ENCODE measurements at regions not wholly inside any gene's neighbourhood (a gene's known extent, or its start where the extent isn't known, plus 50 kb on each side); places are given as distances from the start of the nearest gene placed in this dataset.
A peak's percentile ranks its signal among the peaks of the same experiment; 100 is the strongest.

DNA sequence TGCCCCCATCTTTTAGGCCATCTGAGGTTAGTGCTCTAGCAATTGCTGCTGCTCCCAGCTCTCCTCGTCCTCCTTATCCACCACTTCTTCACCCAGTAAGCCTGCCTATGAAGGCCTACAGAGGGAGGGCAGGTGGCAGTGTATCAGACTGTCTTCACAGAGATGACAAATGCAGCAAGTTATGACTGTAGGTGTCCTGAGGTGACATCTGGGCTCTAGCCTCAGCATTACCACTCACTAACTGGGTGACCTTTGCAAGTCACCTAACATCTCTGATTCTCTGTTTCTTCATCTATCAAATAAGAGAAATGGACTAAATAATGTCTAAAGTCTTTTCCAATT, 151.6 kb downstream of the NOC3L start:
- no peak for ATAC-seq
- 67% methylated on average over 1 of the region's 1 CpG; no CpG with 5 or more reads in 1 of the 2 donors for WGBS, 2 donors (ENCODE audit: low coverage in 1 of 2)
- H3K36me3 ChIP-seq, result no peaks in the 10 kb centered on the region
- TF ChIP-seq POLR2AphosphoS5 (IDR thresholded peaks at IDR 0.05) (no peak), EP300 (IDR thresholded peaks at IDR 0.05) (no peak), POLR2A (IDR thresholded peaks at IDR 0.05) (no peak)
- TF ChIP-seq, protein P1, sequence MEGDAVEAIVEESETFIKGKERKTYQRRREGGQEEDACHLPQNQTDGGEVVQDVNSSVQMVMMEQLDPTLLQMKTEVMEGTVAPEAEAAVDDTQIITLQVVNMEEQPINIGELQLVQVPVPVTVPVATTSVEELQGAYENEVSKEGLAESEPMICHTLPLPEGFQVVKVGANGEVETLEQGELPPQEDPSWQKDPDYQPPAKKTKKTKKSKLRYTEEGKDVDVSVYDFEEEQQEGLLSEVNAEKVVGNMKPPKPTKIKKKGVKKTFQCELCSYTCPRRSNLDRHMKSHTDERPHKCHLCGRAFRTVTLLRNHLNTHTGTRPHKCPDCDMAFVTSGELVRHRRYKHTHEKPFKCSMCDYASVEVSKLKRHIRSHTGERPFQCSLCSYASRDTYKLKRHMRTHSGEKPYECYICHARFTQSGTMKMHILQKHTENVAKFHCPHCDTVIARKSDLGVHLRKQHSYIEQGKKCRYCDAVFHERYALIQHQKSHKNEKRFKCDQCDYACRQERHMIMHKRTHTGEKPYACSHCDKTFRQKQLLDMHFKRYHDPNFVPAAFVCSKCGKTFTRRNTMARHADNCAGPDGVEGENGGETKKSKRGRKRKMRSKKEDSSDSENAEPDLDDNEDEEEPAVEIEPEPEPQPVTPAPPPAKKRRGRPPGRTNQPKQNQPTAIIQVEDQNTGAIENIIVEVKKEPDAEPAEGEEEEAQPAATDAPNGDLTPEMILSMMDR (IDR thresholded peaks at IDR 0.05), result no peak
- peaks cover 12 to 71% (median 18%) of the 10 kb centered on the region in 3 donors for H3K4me1 ChIP-seq
- H3K27me3 ChIP-seq, result no peaks in the 10 kb centered on the region
- H3K27ac ChIP-seq, result peak overlapping the region in 3 of 4 donors; percentile 39 to 55 (median 46)
- H3K4me3 ChIP-seq, result no peak overlapping the region
- H3K9me3 ChIP-seq, result no peaks in the 10 kb centered on the region

DNA sequence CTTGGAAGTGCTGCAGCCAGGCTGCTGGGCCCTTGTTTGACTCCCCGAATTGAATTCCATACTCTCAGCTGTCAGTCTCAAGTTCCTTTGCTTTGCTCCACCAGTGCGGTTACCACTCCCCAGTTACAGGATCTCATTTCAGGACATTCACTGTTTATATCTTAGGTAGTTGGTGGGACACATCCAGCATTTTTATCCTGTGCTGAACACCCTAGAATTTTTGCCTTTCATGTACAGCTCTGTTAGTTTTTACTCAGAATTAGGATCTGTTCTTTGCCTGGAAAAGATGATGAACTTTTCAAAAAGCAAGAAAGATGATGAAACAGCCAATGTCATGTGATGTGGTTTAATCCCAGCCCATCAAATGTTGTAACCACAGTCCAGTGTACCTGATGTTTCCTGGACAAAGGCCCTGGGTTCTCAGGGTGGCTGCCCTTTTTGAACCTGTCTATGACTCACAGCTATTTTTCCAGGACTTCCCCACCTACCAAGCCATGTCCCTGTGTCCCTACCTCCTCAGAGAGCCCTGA, 149.7 kb downstream of the NOC3L start:
- H3K36me3 ChIP-seq, result no peaks in the 10 kb centered on the region
- peaks cover 12 to 65% (median 18%) of the 10 kb centered on the region in 3 donors for H3K4me1 ChIP-seq
- H3K9me3 ChIP-seq, result no peaks in the 10 kb centered on the region
- peak overlapping the region; percentile 55 to 73 (median 65) for H3K27ac ChIP-seq
- WGBS, 2 donors (ENCODE audit: low coverage in 1 of 2), result 37 to 46% methylated on average over 2 of the region's 2 CpGs
- no peak for TF ChIP-seq EP300 (IDR thresholded peaks at IDR 0.05)
- peak; percentile 86 for TF ChIP-seq POLR2AphosphoS5 (IDR thresholded peaks at IDR 0.05)
- no peak overlapping the region for H3K4me3 ChIP-seq
- ATAC-seq, result peak; percentile 92
- H3K27me3 ChIP-seq, result no peaks in the 10 kb centered on the region

DNA sequence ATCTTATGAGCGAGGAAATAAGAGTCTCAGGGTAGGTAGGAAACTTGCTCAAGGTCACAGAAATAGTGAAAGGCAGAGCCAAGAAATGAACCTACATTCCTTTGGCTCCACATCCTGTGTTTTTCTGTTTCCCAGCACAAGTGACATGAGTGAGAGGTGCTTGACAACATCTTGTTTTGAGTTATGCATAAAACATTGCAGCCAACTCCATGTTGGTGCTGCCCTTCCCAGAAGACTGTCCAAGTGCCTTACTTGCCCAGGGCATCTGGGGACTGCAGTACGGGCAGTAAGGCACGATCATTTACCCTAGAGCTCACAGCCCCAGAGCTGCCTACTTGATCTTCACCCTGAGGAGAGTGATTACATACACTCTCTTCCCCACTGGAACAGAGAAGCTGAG, 148.8 kb downstream of the NOC3L start:
- Histone ChIP-seq H3K27me3 (no peaks in the 10 kb centered on the region), H3K36me3 (no peaks in the 10 kb centered on the region), H3K9me3 (no peaks in the 10 kb centered on the region), H3K4me3 (no peak overlapping the region), H3K4me1 (peaks cover 12 to 61% (median 18%) of the 10 kb centered on the region in 3 donors), H3K27ac (peak overlapping the region; percentile 55 to 73 (median 65))
- TF ChIP-seq POLR2A (IDR thresholded peaks at IDR 0.05) (no peak), POLR2AphosphoS5 (IDR thresholded peaks at IDR 0.05) (peak; percentile 39)
- 51% methylated on average over 3 of the region's 3 CpGs; no CpG with 5 or more reads in 1 of the 2 donors for WGBS, 2 donors (ENCODE audit: low coverage in 1 of 2)
- ATAC-seq, result no peak

DNA sequence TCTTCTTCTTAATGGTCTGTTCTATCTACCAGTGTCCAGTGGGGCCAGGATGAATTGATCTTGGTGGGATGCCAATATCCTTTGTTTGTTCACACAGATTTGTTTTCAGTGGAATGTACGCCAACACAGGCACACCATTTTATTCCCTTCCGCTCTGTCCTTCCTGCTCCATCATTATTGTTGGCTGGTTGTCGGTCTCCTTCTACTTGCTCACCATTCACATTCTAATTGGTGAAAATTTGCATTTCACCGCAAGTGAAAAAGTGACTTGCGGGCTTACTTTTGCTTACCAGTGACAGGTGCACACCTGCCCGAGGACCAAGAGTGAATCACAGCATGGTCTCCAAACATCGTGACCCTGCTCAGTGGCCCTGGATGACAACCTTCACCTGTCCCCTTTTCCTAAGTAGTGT, 148.3 kb downstream of the NOC3L start:
- Histone ChIP-seq H3K4me3 (no peak overlapping the region), H3K27ac (peak overlapping the region in 1 of 4 donors; percentile 73), H3K4me1 (peaks cover 12 to 56% (median 16%) of the 10 kb centered on the region in 3 donors), H3K36me3 (no peaks in the 10 kb centered on the region), H3K9me3 (no peaks in the 10 kb centered on the region), H3K27me3 (no peaks in the 10 kb centered on the region)
- WGBS, 2 donors (ENCODE audit: low coverage in 1 of 2), result 83 to 90% methylated on average over 1 to 7 of the region's 7 CpGs
- ATAC-seq, result no peak
- no peak for TF ChIP-seq POLR2A (IDR thresholded peaks at IDR 0.05)
- no peak for TF ChIP-seq POLR2AphosphoS5 (IDR thresholded peaks at IDR 0.05)
- TF ChIP-seq EP300 (IDR thresholded peaks at IDR 0.05), result no peak
- TF ChIP-seq, protein P1 (IDR thresholded peaks at IDR 0.05), result no peak

DNA sequence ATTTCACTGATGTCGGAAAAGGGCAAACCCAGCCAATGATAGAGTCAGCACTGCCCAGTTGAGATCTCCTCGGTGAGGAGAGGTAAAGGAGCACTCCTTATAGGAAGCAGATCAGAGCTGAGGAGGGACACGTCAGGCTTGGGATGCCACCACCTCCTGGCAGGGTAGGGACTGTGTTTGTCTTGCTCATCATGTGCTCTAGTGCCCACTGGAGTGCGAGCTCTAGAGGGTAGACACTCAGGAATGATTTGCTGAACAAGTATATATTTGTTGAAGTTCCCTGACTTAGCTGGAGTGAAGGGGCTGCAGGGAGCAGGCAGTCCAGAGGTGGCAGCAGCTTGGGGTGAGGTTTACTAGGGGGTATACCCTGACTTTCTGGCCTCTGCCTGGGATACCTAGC, 146.5 kb downstream of the NOC3L start:
- H3K27me3 ChIP-seq, result no peaks in the 10 kb centered on the region
- H3K36me3 ChIP-seq, result no peaks in the 10 kb centered on the region
- 89 to 100% methylated on average over 2 to 3 of the region's 4 CpGs for WGBS, 2 donors (ENCODE audit: low coverage in 1 of 2)
- TF ChIP-seq POLR2AphosphoS5 (IDR thresholded peaks at IDR 0.05) (no peak), EP300 (IDR thresholded peaks at IDR 0.05) (no peak), POLR2A (IDR thresholded peaks at IDR 0.05) (no peak)
- TF ChIP-seq, protein P1 (IDR thresholded peaks at IDR 0.05), result no peak
- ATAC-seq, result no peak
- H3K4me1 ChIP-seq, result peaks cover 12 to 39% (median 16%) of the 10 kb centered on the region in 3 donors
- no peak overlapping the region for H3K27ac ChIP-seq
- no peak overlapping the region for H3K4me3 ChIP-seq
- no peaks in the 10 kb centered on the region for H3K9me3 ChIP-seq

DNA sequence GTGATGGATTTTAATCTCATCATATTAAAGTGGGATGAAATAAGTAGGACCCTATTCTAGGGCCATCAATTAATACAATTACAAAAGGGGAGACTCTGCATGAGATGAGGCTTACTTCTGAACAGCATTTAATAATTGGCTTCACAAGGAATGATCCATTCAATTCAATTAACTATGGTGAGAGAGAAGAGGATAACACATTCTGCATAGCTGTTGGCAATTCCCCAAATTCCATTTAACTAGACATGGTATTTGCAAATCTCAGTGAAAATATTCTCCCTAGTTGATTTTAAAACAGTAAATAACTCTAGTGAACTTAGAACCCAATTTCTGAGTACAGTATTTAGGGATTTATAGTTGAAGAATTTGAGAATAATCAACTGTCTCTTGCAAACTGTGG, 145.3 kb downstream of the NOC3L start:
- Histone ChIP-seq H3K4me1 (peaks cover 12 to 29% (median 15%) of the 10 kb centered on the region in 3 donors), H3K4me3 (no peak overlapping the region), H3K36me3 (no peaks in the 10 kb centered on the region), H3K9me3 (no peaks in the 10 kb centered on the region), H3K27ac (no peak overlapping the region), H3K27me3 (no peaks in the 10 kb centered on the region)
- ATAC-seq, result no peak
- TF ChIP-seq, protein P1 (IDR thresholded peaks at IDR 0.05), result no peak
- TF ChIP-seq POLR2A (IDR thresholded peaks at IDR 0.05), result no peak
- no peak for TF ChIP-seq EP300 (IDR thresholded peaks at IDR 0.05)
- TF ChIP-seq POLR2AphosphoS5 (IDR thresholded peaks at IDR 0.05), result no peak

Data from gastroesophageal sphincter (tissue), 4 donors.